Hematopoietic multipotent progenitor cell treated with erythropoietin and hydrocortisone succinate and interleukin-3 and kit ligand, for 8 days (in vitro differentiated cells): ENCODE measurements at regions not wholly inside any gene's neighbourhood (a gene's known extent, or its start where the extent isn't known, plus 50 kb on each side); places are given as distances from the start of the nearest gene placed in this dataset.
"Not testable (repeated sequence)": the region's sequence is repeated elsewhere in the genome, so short reads cannot be mapped to it uniquely, and the experiment has no call there.

Source experiments
- DNase-seq: peaks from one replicate; pipeline ENCODE4 v3.0.0-alpha.2; 2015

DNA sequence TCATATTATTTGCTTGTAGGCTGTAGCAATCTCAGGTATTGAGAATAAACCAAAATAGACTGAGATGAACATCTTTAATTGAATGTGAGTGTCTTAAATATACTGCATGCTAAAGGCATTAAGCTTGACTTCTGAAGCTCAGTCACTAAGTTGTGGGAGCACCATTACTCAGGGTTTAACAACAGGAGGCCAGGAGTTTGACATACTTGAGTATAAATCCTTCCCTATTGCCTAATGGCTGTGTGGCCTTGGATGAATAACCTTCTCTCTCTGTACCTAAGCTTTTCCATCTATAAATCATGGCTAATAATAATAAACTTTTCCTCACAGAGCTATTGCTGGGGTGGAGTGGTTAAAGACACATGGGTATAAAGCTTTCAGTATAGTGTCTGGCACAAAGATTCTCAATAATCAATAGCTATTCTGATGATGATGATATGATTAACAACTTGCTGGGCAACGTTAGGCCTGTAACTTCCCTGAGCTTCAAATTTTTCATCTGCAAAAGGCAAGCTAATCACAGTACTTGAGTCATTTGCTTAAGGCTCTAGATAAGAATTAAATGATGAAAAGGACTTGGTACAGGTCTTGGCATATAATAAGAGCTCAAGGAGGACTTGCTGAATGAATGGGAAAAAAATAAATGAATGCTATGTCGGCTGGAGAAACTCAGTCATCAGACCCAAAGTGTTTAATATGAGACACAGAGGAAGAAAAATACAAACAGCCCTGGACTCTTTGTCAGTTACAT, 174.0 kb upstream of the IL12B start:
- DNase-seq = no peak

DNA sequence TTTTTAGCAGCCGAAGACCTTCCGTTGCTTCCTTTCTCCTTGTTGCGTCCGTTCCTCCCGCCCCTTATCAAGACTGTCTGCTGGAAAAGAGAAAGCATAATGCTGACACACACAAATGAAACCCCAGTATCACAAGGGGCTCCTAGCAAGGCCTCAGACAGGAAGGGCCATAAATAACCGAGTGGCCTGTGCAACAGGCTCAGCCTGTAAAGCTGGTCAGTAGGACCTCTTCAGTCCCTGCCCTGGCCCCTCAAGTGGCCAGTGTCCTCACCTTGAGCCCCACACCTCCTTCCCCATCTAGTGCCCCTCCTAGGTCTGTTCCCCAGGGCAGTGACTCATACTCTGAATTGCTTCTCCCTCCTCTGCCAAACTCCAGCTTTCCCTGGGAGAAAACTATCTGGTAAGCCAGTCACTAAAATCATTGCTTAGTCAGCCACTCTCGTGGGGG, 174.6 kb upstream of the IL12B start:
- no peak for DNase-seq

DNA sequence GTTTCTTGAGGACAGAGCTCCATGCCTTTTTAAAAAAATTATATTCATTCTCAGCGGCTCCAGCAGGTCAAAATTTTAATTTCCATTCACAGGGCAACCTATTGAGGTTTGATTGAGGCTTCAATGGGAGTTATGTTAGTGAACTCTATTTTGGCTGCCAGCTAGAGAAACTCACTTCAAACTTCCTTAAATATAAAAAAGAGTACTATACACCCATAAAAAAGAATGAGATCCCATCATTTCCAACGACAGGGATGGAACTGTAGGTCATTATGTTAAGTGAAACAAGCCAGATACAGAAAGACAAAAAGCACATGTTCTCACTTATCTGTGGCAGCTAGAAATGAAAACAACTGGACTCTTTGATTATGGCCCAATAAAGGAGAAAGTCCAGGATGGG, 176.8 kb upstream of the IL12B start:
- DNase-seq = no peak

- no peak for DNase-seq
Measured at GRCh38 chr5:159507661-159508060, 177.4 kb upstream of the IL12B start.

- DNase-seq = no peak
Measured at GRCh38 chr5:159508344-159508743, 178.1 kb upstream of the IL12B start.

GRCh38 chr5:159509002-159509660, 178.8 kb upstream of the IL12B start:
- DNase-seq = no peak

DNA sequence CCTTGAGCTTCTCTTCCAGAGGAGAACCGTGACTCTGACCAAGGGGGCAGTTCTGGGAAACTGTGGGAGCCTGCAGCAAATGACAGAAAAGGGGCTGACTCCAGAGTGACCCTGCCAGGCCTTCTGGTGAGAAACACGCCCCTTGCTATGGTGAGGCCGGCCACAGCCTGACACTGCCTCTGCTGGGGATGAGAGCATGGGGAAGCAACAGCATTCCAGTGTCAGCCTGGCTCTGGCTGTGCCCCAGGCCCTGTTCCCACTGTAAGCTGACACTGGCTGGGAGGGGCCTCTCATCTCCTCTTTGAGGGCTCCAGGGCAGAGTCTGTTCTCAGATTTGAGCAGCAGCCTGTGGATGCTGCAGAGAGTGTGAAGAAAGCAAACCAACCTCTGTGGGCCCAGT, 180.0 kb upstream of the IL12B start:
- DNase-seq = no peak

- DNase-seq = no peak
Measured at GRCh38 chr5:159511570-159511969, 181.3 kb upstream of the IL12B start.

DNA sequence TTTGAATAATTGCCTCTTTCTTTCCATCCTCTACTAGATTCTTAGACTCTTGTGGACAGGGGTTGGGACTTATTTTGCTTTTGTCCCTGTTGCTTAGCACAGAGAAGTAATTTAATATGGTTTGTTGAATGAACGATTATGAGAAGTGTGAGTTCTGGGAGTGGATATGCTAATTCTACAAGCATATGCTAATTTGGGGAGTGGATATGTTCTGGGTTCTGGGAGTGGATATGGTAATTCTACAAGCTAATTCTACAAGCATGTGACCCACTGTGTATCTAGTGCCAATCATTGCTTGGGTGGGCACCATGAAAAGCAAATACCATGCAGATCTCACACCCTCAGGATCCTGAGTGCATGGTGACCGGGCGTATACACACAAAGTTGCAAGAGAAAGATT, 181.8 kb upstream of the IL12B start:
- DNase-seq = no peak

GRCh38 chr5:159514229-159514810, 184.0 kb upstream of the IL12B start:
- no peak for DNase-seq

DNA sequence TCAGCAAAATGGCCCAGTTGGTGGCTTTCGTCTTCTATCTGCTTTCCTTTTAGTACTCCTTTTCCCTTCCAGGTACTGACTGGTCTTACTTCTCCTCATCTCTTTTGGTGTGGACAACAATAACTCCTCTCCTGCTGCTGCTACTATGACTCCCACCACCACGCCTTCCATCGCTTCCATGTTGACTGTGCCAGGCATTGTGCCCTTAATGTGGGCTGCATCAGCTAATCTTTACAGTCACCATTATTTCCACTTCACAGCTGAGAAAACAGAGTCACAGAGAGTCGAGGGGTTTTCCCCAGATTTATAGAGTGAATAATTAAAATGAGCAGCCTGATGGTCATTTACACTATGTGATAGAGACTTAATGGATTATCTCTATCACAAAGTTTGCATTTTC, 184.9 kb upstream of the IL12B start:
- DNase-seq = no peak

- DNase-seq = peak; percentile 40
Measured at GRCh38 chr5:159515909-159516415, 185.7 kb upstream of the IL12B start.

- DNase-seq = no peak
Measured at GRCh38 chr5:159518371-159518770, 188.1 kb upstream of the IL12B start.

DNA sequence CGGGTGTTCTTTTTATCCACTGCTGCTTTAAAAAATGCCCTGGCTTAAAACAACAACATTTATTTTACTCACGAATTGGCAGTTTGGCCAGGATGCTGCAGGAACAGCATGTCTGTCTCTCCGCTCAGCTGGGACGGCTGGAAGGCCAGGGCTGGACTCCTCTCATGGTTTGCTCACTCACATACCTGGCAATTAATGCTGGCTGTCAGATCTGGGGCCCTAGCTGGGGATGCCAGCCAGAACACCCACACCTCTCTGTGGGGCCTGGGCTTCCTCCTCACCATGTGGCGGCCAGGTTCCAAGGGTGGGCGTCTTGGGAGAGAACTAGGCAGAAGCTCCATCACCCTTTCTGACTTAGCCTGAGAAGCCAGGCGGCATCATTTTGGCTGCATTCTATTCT, 189.1 kb upstream of the IL12B start:
- DNase-seq = no peak

- no peak for DNase-seq
Measured at GRCh38 chr5:159522841-159523240, 192.6 kb upstream of the IL12B start.

- not testable (repeated sequence) for DNase-seq
Measured at GRCh38 chr5:159524279-159524678, 194.0 kb upstream of the IL12B start.

- DNase-seq = no peak
Measured at GRCh38 chr5:159525117-159525516, 194.8 kb upstream of the IL12B start.

GRCh38 chr5:159527546-159528254, 197.4 kb upstream of the IL12B start:
- DNase-seq = no peak

- DNase-seq = peak; percentile 1
Measured at GRCh38 chr5:159531554-159532105, 201.3 kb upstream of the IL12B start.

GRCh38 chr5:159533197-159533596, 202.9 kb upstream of the IL12B start:
- no peak for DNase-seq

DNA sequence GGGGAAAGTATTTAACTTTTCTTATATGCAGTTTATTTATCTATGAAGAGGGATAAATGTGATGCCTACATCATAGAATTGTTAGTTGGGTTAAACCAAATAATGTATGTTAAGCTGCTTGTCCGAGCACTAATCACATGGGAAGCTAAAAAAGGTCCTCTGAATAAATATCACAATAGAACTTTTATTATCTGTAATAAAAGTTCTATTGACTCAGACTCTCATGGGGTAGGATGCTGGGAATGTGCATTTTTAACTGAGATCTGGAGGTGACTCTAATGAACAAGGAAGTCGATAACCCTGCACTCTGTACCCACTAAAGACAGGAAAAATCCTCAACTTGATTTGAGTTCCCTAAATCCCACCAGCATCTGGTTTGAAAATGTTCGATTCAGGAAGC, 205.9 kb upstream of the IL12B start:
- no peak for DNase-seq

DNA sequence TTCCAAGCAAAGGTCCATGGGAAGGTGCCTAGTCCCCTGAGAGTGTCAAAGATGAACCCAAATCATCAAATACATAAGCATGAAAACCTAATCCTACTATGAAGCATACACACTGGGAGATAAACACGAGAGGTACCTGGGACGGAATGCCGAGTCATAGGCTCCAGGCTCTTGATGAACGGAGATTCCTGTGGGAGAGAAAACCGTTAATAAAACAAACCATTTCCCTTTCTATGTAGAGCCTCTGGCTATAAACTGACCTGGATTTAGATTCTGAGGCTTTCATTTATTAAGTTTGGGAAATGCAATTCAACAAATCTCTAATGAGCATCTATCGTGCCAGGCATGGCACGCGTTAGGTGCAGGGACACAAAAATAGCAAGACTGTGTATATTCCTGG, 206.4 kb upstream of the IL12B start:
- no peak for DNase-seq

- peak; percentile 89 for DNase-seq
Measured at GRCh38 chr5:159539678-159540077, 209.4 kb upstream of the IL12B start.
